Embryonic facial prominence (tissue), 1 donor: ENCODE measurements at regions not wholly inside any gene's neighbourhood (a gene's known extent, or its start where the extent isn't known, plus 50 kb on each side); places are given as distances from the start of the nearest gene placed in this dataset.

Experiments used
- DNase-seq: peaks from one replicate; pipeline ENCODE4 v3.0.0-alpha.2; 2016; ENCODE audit errors: extremely low spot score

DNA sequence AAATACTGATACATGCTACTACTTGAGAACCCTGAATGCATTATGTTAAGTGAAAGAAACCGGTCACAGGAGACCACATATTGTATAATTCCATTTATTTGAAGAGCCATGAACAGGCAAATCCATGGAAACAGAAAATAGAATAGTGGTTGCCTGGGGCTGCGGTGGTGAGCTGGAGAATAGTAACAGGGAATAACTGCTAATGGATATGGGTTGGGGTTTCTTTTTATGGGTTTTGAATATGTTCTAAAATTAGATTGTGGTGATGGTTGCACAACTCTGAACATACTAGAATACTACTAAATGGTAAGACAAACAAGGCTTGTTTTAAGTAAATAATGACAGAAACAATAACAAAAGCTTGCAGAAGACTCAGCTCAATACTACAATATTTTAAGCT lies 293.0 kb downstream of the BTG1 start:
- DNase-seq = no peak

DNA sequence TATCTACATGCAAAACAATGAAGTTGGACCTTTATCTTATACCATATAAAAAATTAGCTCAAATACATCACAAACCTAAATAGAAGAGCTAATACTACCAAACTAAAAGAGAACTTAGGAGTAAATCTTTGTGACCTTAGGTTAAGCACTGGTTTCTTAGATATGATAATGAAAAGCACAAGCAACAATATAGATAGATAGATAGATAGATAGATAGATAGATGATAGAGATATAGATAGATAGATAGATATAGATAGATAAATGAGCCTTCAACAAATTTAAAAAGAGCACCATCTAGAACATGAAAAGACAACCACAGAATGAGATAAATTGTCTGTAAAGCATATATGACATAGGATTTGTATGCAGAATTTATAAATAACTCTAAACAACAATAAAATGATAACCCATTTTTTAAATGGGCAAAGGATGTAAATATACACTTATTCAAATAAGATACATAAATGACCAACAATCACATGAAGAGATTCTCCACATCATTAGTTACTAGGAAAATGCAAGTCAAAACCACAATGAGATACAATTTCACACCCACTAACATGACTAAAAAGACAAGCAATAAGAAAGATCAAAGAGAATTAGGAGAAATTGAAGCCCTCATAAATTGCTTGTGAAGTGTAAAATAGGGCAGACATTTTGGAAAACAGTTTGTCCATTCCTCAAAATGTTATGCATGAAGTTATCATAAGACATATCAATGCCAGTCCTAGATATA lies 293.7 kb downstream of the BTG1 start:
- no peak for DNase-seq

DNA sequence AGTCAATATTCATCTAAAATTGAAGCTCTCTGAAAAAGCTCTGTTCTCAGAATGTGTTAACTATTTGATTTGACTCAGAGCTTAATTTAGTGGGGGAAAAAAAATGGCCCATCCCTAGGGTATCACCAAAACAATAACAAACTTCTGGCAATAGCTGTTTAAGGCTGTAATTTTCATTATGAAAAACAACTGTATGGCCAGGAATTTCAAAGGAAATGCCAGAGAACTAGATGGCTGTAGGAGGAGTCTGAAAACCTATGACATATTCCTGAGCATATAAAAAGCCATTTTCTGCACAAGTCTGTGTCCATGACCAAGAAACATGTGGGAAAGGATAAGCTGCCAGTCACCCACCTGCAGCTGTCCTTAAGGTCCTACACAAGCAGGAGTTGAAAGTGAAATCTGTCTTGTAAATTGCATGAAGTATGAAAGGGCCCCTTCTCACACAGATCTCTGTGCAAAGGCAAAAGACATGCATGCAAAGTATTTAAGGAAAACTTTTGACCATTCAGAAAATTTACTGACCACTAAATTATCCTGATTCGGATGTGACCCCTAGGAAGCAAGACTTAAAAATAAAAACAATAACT lies 299.1 kb downstream of the BTG1 start:
- no peak for DNase-seq

DNA sequence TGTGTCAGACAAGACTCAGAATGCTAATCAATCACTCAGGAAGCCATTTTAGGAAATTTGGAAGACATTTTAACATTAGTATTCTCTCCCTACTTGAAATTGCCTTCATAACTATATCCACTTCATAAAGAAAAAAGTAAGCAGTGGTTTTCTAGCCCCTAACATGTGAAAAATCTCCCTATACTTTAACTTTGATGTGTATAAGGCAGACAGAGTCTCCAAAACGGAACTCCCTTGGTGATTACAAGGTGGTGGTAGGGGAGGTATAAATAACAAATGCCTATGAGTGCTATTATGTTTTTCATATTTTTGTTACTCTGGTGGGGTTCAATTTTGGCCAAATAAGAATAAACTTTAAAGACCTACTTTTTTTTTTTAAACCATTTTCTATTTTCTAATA lies 300.3 kb downstream of the BTG1 start:
- no peak for DNase-seq

DNA sequence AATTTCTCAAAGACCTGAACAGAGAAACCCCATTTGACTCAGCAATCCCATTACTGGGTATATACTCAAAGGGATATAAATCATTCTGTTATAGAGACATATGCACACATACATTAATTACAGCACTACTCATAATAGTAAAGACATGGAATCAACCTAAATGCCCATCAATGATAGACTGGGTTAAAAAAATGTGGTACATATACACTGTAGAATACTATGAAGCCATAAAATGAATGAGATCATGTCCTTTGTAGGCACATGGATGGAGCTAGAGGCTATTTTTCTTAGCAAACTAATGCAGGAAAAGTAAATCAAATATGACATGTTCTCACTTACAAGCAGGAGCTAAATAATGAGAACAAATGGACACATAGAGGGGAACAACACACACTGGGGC lies 303.8 kb downstream of the BTG1 start:
- DNase-seq = no peak

DNA sequence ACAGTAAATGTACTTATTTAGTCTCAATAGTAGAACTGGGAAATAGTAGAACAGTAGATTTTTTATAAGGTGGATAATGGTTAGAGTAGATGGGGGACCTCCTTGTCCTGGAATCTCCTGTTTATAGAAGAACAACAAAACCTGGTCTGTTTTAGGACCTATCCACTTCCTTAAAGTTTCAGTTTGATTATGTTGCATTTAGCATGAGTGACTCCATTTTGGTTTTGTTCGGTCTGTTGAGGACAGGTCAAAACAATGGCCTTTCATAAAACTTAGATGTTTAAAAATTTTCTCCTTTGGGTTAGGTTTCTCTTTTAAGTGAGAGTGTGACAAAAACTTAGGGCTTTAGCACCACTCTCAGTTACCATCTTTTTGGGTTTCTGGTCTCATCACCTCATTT lies 308.9 kb downstream of the BTG1 start:
- no peak for DNase-seq

DNA sequence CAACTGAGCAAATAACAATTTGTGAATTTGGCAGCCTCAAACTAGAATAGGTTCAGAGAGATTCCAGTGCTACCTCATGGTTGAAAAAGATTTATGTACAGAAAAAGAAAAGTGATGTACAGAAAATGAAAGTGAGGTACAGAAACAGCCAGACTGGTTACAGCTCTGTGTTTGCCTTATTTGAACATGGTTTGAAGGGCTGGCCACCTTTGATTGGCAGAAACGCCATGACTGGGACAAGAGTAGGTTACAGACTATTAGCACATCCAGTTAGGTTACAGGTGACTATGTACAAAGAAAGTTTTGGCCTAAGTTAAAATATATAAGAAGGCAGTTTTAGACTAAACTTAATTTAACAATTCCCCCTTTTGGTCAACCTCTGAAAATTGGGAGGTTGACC lies 309.4 kb downstream of the BTG1 start:
- DNase-seq = no peak

DNA sequence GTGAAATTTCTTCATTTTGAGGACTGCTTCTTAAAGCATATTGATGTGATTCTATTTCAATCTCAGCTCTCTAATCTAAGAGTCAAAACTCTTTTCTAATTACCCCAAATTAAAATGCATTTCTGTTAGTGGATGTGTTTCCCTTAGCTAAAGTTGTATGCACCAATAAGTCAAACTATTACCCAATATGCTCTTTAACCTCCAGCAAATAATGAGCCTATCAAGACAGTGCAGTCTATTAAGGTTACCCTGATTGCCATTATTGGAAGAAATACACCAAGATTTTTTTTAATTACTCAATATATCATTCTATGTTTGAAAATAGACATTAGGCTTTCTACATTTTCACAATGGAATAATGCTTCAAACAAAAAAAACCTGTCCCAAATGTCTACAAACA lies 310.0 kb downstream of the BTG1 start:
- no peak for DNase-seq

DNA sequence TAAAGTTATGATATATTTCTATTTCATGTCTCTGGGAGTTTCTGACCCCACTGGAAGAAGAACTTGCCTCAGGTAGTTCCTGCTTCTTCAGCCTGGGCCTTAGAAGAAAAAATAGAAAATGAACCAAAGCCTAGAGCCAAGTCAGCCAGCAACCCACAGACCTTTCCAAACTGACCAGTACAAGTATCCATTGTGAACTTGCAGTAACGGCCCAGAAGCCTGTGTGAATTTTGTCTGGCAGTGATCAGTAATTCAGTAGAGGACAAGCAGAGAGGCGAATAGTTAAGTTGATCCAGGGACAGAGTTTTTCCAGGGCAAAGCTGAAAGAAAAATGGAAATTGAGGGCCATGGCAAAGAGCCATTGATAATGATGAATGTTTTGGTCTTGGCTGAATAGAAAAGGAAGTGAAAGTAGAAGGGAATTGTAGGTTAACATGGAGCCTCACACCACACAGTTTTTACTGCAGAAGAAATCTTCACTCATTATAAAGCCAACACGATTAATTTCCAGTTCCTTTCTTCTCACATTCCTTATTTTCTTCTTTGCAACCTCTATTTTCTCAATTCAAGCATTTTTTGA lies 311.8 kb downstream of the BTG1 start:
- DNase-seq = no peak

DNA sequence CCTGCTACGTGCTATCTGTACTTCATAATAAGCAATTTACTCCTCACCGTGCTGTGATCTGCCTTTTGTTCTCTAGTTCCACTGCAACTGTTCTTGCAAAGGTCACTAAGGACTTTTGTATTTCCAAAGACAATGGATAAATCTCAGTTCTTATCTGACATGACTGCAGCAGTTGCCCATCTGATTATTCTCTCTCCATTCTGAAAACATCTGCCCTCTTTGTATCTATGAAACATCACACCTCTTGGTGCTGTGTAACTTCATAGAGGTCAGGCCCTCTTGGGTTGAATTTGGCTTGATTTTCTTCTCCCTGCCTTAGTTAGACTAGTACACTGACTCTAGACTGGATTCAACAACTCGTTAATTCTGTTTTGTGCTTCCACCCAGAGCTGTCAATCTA lies 319.6 kb downstream of the BTG1 start:
- DNase-seq = no peak

DNA sequence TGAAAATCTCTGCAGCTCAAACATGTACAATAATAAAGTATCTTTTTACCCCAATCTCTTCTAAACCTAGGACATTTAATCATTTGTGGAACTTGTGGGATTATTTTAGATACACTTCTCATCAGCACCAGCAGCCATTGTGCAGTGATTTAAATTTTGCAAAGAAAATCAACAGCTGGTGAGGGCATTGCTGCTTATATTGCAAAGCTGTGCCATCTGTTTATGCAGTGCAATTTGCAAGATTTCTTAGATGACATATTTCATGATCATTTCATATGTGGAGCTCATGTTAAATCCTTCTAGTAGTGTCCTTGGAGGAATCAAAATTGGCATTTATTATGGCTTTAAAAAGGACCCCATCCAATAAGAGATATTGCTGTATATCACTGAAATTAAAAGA lies 320.7 kb downstream of the BTG1 start:
- DNase-seq = no peak

DNA sequence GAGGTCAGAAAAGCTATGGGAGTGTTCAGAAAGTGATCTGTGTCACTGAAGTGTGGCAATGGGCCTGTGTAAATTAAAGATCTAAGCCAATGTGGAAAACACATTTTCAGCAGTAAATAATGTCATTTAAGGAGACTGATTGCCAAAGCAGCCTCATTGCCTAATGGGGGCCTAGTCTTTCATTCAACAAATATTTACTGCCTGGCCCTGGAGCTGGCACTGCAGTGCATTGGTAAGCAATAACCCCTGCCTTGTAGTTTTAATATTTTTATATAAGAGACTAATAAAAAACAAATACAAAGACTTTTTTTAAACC lies 326.6 kb downstream of the BTG1 start:
- no peak for DNase-seq

DNA sequence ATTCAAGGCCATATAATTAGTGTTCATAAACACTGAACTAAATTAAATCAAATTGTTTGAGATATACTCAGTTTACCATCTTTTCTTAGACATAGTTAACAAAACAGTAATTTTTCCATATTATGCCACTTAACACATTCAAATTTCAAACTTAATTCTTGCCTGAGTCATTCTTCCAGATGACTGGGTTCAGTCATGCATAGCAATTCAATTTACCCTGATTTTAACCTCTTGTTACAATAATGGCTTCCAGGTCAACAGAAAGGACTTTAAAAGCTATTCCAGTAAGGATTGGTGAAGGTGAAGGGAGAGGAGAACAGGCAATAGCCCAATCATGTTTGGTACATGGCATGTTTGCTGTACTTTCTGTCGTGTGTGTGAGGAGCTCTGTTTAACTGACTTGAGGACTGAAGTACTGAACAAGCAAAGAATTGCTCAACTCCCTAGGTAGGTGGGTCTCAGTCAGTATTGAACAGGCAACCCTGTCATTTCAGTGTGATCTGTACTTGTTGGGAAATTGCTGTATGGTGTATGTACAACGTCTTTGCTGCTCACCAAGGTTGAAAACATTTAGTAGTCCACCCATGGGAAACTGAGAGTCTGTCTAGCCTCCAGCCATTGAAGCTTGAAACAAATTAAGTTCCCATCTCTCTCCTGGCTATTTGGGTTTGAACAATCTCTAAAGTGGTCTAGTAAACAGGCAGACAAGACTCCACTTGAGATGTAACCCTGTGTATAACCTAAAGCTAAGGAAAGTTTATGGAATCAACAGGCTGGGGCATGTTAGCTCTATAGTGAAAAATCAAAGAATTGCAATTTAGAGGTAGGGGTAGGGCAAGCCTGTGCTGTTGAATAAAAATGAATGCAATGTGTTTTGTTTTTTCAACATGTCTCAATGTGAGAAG lies 327.2 kb downstream of the BTG1 start:
- DNase-seq = no peak

DNA sequence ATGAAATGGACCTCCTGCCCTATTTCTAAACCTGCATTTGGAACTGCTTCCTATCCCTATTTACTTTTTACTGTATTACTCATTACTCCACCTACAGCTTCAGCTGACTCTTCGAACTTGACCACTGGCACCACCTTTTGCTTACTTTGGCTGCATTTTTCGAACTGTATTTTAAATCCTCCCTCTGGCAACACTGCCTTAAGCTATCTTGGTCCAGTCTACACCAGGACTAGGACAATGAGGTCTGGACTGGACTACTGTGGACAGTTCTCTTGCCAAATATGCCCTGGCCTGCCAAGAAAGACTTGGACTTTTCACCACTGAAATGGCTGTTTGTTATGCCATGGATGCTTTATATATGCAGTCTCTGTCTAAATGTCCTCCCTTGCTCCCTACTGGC lies 328.1 kb downstream of the BTG1 start:
- DNase-seq = no peak

DNA sequence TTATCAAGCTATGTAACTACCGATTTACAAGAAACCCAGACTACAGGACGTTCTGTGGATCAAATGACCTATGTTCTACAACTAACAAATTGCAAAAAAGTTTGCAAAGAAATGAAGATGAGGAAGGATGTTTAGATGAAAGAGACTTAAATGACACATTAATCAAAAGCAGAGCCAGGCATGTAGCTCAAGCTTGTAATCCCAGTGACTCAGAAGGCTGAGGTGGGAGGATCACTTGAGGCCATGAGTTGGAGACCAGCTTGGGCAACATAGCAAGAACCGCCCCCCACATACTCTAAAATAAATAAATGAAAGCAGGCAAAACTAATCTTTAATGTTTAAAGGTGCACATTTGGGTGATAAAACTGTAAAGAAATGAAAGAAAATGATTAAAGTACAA lies 331.9 kb downstream of the BTG1 start:
- no peak for DNase-seq

DNA sequence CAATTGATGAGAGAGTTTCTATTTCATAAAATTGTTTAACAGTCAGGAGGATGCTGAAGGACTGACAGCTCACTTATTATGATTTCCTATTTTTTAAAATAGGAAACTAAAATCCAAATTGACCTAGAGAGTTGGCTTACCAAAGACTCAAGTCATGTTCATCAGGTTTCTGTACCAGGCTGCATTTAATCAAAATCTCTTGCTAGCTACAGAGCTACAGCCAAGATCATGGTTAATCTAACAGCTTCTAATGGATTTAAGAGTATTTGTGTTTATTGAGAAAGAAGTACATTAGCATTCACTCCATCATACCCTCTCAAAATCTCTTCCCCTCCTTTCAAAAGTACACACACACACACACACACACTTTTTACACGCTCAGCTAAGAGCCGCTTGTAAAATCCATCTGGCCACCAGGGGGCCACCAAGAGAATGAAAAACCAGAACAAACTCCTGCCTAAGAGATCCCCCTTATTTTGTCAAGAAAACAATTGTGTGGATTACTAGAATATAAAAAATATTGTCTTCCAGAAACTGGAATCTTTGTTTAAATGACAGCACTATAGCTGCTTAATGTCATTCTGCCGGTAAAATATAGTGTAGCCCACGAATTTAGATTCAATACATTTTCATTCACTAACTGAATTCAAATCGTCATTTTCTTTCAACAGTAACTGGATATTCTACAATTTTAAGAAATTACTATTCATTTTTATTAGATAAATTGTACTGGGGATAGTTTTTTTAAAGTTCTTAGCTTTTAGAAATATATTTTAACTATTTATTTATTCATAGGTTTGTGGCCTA lies 334.0 kb downstream of the BTG1 start:
- DNase-seq = no peak

DNA sequence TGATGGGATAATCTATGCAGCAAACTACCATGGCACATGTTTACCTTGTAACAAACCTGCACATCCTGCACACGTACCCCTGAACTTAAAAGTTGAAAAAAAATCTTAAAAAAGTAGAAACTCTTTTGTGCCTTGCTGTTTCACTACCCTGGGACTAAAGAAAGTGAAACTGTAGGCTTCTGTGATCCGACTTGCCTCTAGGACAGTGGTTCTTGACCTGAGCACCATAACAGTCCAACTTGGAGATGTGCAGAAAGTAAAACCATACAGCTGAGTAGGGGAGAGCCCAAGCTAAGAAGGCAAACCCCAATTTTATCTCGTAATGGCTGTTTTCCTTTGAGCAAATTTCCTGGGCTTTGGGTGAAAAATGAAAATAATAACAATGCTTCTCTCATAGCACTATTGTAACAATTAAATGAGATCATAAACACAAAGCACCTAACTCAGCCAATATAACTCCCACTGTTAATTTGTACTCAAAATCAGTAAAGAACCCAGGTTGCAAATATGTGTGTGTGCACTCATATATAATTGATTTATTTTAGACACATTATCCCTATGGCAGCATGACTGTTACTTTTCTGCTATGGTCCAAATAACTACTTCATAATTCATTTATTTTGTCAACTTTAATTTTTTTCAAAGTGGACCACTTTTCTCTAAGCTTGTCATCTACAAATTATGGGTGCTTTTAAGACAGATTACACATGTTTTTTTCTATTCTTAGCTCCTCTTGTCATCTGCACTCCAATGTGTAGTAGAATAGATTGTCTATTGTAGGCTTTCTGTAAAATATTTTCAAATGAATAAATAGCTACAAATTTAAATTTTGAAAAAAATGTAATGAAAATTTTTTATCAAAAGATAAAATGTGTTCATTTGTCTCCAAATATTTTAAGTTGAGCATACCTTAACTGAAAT lies 334.9 kb downstream of the BTG1 start:
- DNase-seq = no peak

DNA sequence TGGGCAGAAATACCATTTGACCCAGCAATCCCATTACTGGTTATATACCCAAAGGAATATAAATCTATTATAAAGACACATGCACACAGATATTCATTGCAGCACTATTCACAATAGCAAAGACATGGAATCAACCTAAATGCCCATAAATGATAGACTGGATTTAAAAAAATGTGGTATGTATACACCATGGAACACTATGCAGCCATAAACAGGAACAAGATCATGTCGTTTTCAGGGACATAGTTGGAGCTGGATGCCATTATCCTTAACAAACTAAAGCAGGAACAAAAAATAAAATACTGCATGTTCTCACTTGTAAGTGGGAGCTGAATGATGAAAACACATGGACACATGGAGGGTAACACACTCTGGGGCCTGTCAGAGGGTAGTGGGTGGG lies 335.6 kb downstream of the BTG1 start:
- DNase-seq = no peak

DNA sequence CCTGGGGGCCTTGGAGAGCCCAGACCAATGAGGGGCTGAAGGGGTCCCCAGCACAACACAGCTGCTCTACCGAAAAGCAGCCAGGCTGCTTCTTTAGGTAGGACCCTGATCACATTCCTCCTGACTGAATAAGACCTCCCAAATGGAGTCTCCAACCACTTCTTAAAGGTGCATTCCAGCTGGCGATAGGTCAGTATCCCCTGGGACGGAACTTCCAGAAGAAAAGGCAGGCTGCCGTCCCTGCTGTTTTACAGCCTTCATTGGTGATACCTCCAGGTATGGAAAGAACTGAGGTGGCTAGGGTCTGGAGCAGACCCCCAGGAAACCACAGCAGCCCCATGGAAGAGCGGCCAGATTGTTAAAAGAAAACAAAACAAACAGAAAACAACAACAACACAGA lies 340.6 kb downstream of the BTG1 start:
- no peak for DNase-seq

DNA sequence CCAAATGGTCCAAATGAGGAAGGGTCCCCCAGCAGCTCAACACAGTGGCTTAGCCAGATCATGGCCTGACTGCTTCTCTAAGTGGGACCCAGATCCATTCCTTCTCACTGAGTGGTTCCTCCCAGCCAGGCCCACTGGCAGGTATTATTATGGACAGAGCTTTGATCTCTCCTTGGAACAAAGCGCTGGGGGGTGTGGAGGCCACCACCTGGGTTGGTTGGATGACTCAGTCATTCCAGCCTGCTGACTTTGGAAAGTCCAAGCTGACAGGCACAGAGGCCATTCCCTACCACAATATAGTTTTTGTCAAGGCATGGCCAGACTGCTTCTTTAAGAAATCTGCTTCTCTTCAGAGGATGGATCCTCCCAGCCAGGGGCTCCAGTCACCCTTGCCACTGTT lies 341.1 kb downstream of the BTG1 start:
- no peak for DNase-seq

DNA sequence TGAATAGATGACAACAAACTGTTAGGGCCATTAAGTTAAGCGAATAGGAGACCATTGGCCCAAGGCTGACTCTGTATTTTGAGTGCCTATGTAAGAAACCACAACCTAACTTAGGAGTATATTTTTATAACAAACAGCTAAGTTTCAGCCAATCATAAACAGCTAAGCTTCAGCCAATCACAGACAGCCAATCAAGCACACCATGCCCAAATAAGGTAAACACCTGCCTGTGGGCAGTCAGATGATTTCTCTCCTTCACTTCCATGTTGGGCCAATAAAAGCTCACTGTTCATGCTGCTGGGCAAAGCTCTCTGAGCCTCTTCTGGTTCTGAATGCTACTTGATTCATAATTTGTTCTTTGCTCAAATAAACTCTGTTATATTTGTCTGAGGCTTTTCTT lies 344.6 kb downstream of the BTG1 start:
- no peak for DNase-seq
